GM06990 (cell line): ENCODE measurements at regions not wholly inside any gene's neighbourhood (a gene's known extent, or its start where the extent isn't known, plus 50 kb on each side); places are given as distances from the start of the nearest gene placed in this dataset.
A peak's percentile ranks its signal among the peaks of the same experiment; 100 is the strongest.

Experiments used
- DNase-seq: peaks from one replicate; pipeline ENCODE4 v3.0.0-alpha.2; 2011; ENCODE audit not compliant: insufficient read length; ENCODE audit errors: extremely low read depth
- H3K27me3 ChIP-seq: replicated peaks from 2 replicates; pipeline ENCODE4 v1.6.0; 2011; ENCODE audit warnings: low read length; ENCODE audit not compliant: control insufficient read depth, insufficient read depth
- H3K36me3 ChIP-seq: 2 replicates; pipeline ENCODE4 v1.5.1; 2011; ENCODE audit warnings: low read length; ENCODE audit not compliant: control insufficient read depth, insufficient read depth
- H3K4me3 ChIP-seq: replicated peaks from 2 replicates; pipeline ENCODE4 v1.5.1; 2011; ENCODE audit warnings: low read depth, mild to moderate bottlenecking, control low read depth, low read length
- TF ChIP-seq, protein P1 (sequence below): IDR thresholded peaks from 2 replicates; pipeline ENCODE4 v1.5.1; 2011; ENCODE audit warnings: low read length, control low read depth, mild to moderate bottlenecking, inconsistent platforms; ENCODE audit not compliant: insufficient read depth, poor library complexity, severe bottlenecking

GRCh38 chr10:6776170-6776569, 196.1 kb upstream of the PRKCQ start:
- TF ChIP-seq, protein P1, sequence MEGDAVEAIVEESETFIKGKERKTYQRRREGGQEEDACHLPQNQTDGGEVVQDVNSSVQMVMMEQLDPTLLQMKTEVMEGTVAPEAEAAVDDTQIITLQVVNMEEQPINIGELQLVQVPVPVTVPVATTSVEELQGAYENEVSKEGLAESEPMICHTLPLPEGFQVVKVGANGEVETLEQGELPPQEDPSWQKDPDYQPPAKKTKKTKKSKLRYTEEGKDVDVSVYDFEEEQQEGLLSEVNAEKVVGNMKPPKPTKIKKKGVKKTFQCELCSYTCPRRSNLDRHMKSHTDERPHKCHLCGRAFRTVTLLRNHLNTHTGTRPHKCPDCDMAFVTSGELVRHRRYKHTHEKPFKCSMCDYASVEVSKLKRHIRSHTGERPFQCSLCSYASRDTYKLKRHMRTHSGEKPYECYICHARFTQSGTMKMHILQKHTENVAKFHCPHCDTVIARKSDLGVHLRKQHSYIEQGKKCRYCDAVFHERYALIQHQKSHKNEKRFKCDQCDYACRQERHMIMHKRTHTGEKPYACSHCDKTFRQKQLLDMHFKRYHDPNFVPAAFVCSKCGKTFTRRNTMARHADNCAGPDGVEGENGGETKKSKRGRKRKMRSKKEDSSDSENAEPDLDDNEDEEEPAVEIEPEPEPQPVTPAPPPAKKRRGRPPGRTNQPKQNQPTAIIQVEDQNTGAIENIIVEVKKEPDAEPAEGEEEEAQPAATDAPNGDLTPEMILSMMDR: no peak
- no peak for DNase-seq

DNA sequence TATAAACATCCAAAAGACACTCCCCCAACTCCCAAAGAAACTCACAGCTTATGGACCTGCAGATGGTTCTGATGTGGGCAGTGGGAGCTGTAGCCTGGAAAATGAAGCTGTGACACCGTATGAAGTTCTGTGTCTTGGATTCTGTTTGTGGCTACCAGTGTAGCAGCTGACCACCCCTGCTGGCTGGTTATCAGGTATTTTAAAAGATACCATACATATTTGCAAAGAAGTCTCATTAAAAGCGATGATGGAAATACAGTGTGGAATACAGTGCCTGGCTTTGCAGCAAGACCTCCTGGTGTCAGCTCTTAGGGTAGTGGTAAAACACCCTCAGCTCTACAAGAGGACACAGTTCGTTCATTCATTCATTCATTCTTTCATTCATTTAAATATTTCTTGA, 194.3 kb upstream of the PRKCQ start:
- Histone ChIP-seq H3K36me3 (no peaks in the 10 kb centered on the region), H3K4me3 (no peak overlapping the region), H3K27me3 (no peaks in the 10 kb centered on the region)
- no peak for DNase-seq
- TF ChIP-seq, protein P1: no peak

More at GRCh38 chr10:6776170-6776569, 196.1 kb upstream of the PRKCQ start:
- H3K36me3 ChIP-seq: no peaks in the 10 kb centered on the region
- no peaks in the 10 kb centered on the region for H3K27me3 ChIP-seq
- no peak overlapping the region for H3K4me3 ChIP-seq

- DNase-seq: no peak
- H3K36me3 ChIP-seq: no peaks in the 10 kb centered on the region
- H3K27me3 ChIP-seq: no peaks in the 10 kb centered on the region
- H3K4me3 ChIP-seq: no peak overlapping the region
- TF ChIP-seq, protein P1: no peak
Measured at GRCh38 chr10:6771331-6771730, 191.3 kb upstream of the PRKCQ start.

- DNase-seq: no peak
- TF ChIP-seq, protein P1: no peak
- Histone ChIP-seq H3K4me3 (no peak overlapping the region), H3K36me3 (no peaks in the 10 kb centered on the region), H3K27me3 (no peaks in the 10 kb centered on the region)
Measured at GRCh38 chr10:6770846-6771245, 190.8 kb upstream of the PRKCQ start.

DNA sequence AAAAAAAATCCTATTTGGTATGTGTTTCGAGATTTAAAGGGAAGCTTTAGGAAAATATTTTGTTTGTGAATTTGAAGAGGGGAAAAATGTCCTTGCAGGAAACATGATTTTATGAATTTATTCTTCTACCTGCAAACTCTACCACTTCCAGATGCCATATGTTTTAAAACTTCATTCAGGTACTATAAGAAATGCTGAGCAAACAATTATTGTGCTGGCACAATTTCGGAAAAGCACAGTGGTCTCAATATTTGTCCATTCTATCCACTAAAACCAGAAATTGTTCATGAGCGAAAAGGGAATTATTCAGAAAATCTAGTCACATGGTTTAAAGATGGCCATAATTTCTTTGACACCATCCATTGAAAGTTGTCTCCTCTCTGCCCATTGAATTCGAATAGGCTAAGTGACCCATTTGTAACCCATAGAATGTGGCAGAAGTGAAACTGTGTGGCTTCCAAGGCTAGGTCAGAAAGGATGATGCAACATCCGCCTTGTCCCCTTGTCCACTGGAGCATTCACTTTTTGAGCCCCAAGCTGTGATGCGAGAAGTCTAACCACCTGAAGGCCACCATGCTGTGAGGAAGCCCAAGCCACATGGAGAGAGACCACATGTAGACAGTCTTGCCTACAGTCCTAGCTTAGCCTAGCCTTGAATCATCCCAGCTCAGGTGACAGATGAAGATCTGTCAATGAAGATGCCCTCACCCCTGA, 189.8 kb upstream of the PRKCQ start:
- Histone ChIP-seq H3K36me3 (no peaks in the 10 kb centered on the region), H3K4me3 (no peak overlapping the region), H3K27me3 (no peaks in the 10 kb centered on the region)
- peak; percentile 55 for DNase-seq
- TF ChIP-seq, protein P1: no peak

GRCh38 chr10:6766131-6766801, 186.2 kb upstream of the PRKCQ start:
- TF ChIP-seq, protein P1: no peak
- Histone ChIP-seq H3K4me3 (no peak overlapping the region), H3K27me3 (no peaks in the 10 kb centered on the region), H3K36me3 (no peaks in the 10 kb centered on the region)
- no peak for DNase-seq
